ENCODE measurements at regions not wholly inside any gene's neighbourhood (a gene's known extent, or its start where the extent isn't known, plus 50 kb on each side); places are given as distances from the start of the nearest gene placed in this dataset.

- no peak for DNase-seq (ENCODE audit: low read depth, low spot score)
- H3K4me3 ChIP-seq (ENCODE audit: low read depth, low read length): no peak overlapping the region
- POLR2A ChIA-PET: no interaction called here
- TF ChIP-seq, protein P1, sequence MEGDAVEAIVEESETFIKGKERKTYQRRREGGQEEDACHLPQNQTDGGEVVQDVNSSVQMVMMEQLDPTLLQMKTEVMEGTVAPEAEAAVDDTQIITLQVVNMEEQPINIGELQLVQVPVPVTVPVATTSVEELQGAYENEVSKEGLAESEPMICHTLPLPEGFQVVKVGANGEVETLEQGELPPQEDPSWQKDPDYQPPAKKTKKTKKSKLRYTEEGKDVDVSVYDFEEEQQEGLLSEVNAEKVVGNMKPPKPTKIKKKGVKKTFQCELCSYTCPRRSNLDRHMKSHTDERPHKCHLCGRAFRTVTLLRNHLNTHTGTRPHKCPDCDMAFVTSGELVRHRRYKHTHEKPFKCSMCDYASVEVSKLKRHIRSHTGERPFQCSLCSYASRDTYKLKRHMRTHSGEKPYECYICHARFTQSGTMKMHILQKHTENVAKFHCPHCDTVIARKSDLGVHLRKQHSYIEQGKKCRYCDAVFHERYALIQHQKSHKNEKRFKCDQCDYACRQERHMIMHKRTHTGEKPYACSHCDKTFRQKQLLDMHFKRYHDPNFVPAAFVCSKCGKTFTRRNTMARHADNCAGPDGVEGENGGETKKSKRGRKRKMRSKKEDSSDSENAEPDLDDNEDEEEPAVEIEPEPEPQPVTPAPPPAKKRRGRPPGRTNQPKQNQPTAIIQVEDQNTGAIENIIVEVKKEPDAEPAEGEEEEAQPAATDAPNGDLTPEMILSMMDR (IDR thresholded peaks at IDR 0.05; ENCODE audit: insufficient read depth, low read length, missing control alignments): no peak
- CTCF ChIA-PET: interaction anchor here (0.6 kb wide), 1 partner anchor 34 kb away, joined by 3 read pairs; no protein-coding TSS in a partner anchor
These were observed 85.2 kb upstream of the PCDH8 start for GRCh38 chr13:52933547-52934210.

- ChIA-PET CTCF (no interaction called here), POLR2A (no interaction called here)
- no peak for DNase-seq (ENCODE audit: low read depth, low spot score)
- no peak overlapping the region for H3K4me3 ChIP-seq (ENCODE audit: low read depth, low read length)
- TF ChIP-seq, protein P1 (IDR thresholded peaks at IDR 0.05; ENCODE audit: insufficient read depth, low read length, missing control alignments): no peak
These were observed 84.7 kb upstream of the PCDH8 start for GRCh38 chr13:52933099-52933498.

- POLR2A ChIA-PET: no interaction called here
- no peak for DNase-seq (ENCODE audit: low read depth, low spot score)
- TF ChIP-seq, protein P1 (IDR thresholded peaks at IDR 0.05; ENCODE audit: insufficient read depth, low read length, missing control alignments): no peak
- no peak overlapping the region for H3K4me3 ChIP-seq (ENCODE audit: low read depth, low read length)
- CTCF ChIA-PET: no interaction called here
These were observed 84.2 kb upstream of the PCDH8 start for GRCh38 chr13:52932649-52933048.

GRCh38 chr13:52931539-52932431, 83.3 kb upstream of the PCDH8 start:
- no peak overlapping the region for H3K4me3 ChIP-seq (ENCODE audit: low read depth, low read length)
- POLR2A ChIA-PET: no interaction called here
- TF ChIP-seq, protein P1 (IDR thresholded peaks at IDR 0.05; ENCODE audit: insufficient read depth, low read length, missing control alignments): no peak
- CTCF ChIA-PET: interaction anchor here (1.1 kb wide), 1 partner anchor 36 kb away, joined by 3 read pairs; no protein-coding TSS in a partner anchor
- no peak for DNase-seq (ENCODE audit: low read depth, low spot score)

GRCh38 chr13:52931131-52931530, 82.7 kb upstream of the PCDH8 start:
- POLR2A ChIA-PET: no interaction called here
- H3K4me3 ChIP-seq (ENCODE audit: low read depth, low read length): no peak overlapping the region
- TF ChIP-seq, protein P1 (IDR thresholded peaks at IDR 0.05; ENCODE audit: insufficient read depth, low read length, missing control alignments): no peak
- DNase-seq (ENCODE audit: low read depth, low spot score): no peak
- CTCF ChIA-PET: interaction anchor here (1.1 kb wide), 1 partner anchor 37 kb away, joined by 3 read pairs; no protein-coding TSS in a partner anchor

DNA sequence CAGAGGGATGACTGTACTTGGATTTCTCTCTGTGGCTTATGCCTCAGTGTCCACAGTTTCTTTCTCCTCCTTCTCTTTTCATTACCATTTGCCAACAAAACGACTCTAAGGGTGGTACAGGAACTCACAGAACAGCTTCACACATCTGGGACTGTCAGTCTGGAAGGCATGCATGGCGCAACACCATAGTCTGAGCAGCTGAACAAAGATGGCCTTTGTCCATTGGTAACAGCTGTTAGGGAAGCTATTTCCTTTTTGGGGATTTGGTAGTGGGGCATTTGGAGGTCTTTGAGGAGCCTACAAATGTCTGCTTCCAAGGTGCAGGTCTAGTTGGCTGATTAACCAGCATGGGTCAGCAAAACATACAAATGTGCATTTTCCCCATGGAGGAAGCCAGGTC, 81.4 kb upstream of the PCDH8 start:
- H3K4me3 ChIP-seq (ENCODE audit: low read depth, low read length): no peak overlapping the region
- ChIA-PET POLR2A (no interaction called here), CTCF (no interaction called here)
- TF ChIP-seq, protein P1 (IDR thresholded peaks at IDR 0.05; ENCODE audit: insufficient read depth, low read length, missing control alignments): no peak
- no peak for DNase-seq (ENCODE audit: low read depth, low spot score)

Data from AG04449 (cell line).